GM12891 (cell line): ENCODE measurements at regions not wholly inside any gene's neighbourhood (a gene's known extent, or its start where the extent isn't known, plus 50 kb on each side); places are given as distances from the start of the nearest gene placed in this dataset.

Experiments used
- DNase-seq: peaks from one replicate; pipeline ENCODE4 v3.0.0; 2011; ENCODE audit warnings: low spot score; ENCODE audit not compliant: insufficient read length
- FAIRE-seq: peaks from 2 replicates; lab custom pipeline; 2011; peaks lifted over from hg19 to GRCh38; lab: Jason Lieb, UNC
- PAX5 ChIP-seq: IDR thresholded peaks from 2 replicates; pipeline ENCODE4 v1.6.1; 2011; ENCODE audit warnings: low read length, moderate library complexity, mild to moderate bottlenecking; ENCODE audit not compliant: insufficient read depth, severe bottlenecking
- POLR2A ChIP-seq: IDR thresholded peaks from 2 replicates; pipeline ENCODE4 v1.6.1; 2011; ENCODE audit warnings: low read depth, low read length, control low read depth
- POLR2AphosphoS5 ChIP-seq: IDR thresholded peaks from 2 replicates; pipeline ENCODE4 v1.6.1; 2011; ENCODE audit warnings: low read depth, low read length, control low read depth
- POU2F2 ChIP-seq: IDR thresholded peaks from 2 replicates; pipeline ENCODE4 v1.6.1; 2011; ENCODE audit warnings: low read depth, mild to moderate bottlenecking, control low read depth, low read length, moderate library complexity
- SPI1 ChIP-seq: IDR thresholded peaks from 2 replicates; pipeline ENCODE4 v1.6.1; 2011; ENCODE audit warnings: low read depth, low read length, control low read depth
- TAF1 ChIP-seq: IDR thresholded peaks from 2 replicates; pipeline ENCODE4 v1.6.1; 2011; ENCODE audit warnings: low read depth, low read length, control low read depth

DNA sequence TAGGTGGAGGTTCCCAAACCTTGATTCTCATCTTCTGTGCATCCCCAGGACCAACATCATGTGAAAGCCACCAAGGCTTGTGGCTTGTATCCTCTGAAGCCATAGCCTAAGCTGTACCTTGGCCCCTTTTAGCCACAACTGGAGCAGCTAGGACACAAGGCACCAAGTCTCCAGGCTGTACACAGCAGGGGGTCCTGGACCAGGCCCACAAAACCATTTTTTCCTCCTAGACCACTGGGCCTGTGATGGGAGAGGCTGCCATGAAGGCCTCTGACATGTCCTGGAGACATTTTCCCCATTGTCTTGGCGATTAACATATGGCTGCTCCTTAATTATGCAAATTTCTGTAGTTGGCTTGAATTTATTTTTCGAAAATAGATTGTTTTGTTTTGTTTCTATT lies 114.8 kb upstream of the LAMA2 start:
- no peak for TF ChIP-seq POU2F2
- no peak for TF ChIP-seq PAX5
- TF ChIP-seq POLR2A = no peak
- no peak for TF ChIP-seq POLR2AphosphoS5
- no peak for TF ChIP-seq TAF1
- TF ChIP-seq SPI1 = no peak
- FAIRE-seq (no peak), DNase-seq (no peak)

DNA sequence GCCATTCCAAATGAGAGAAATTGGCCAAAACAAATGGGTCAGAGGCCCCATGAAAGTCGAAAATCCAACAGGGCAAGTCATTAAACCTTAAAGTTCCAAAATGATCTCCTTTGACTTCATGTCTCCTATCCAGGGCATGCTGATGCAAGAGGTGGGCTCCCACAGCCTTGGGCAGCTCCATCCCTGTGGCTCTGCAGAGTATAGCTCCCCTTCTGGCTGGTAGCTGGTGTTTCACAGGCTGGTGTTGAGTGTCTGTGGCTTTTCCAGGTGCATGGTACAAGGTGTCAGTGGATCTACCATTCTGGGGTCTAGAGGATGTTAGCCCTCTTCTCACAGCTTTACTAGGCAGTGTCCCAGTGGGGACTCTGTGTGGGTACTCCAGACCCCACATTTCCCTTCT lies 115.2 kb upstream of the LAMA2 start:
- TF ChIP-seq POLR2AphosphoS5 = no peak
- no peak for DNase-seq
- FAIRE-seq = no peak

DNA sequence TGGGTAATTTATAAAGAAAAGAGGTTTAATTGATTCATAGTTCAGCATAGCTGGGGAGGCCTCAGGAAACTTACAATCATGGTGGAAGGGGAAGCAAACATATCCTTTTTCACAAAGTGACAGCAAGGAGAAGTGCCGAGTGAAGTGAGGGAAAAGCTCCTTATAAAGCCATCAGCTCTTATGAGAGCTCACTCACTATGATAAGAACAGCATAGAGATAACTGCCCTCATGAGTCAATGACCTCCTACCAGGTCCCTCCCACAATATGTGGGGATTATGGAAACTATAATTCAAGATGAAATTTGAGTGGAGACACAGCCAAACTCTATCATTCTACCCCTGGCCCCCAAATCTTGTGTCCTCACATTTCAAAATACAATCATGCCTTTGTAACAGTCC lies 115.8 kb upstream of the LAMA2 start:
- TF ChIP-seq TAF1 = no peak
- no peak for TF ChIP-seq PAX5
- TF ChIP-seq POLR2A = no peak
- no peak for TF ChIP-seq POLR2AphosphoS5
- TF ChIP-seq SPI1 = no peak
- TF ChIP-seq POU2F2 = no peak
- DNase-seq (no peak), FAIRE-seq (no peak)

DNA sequence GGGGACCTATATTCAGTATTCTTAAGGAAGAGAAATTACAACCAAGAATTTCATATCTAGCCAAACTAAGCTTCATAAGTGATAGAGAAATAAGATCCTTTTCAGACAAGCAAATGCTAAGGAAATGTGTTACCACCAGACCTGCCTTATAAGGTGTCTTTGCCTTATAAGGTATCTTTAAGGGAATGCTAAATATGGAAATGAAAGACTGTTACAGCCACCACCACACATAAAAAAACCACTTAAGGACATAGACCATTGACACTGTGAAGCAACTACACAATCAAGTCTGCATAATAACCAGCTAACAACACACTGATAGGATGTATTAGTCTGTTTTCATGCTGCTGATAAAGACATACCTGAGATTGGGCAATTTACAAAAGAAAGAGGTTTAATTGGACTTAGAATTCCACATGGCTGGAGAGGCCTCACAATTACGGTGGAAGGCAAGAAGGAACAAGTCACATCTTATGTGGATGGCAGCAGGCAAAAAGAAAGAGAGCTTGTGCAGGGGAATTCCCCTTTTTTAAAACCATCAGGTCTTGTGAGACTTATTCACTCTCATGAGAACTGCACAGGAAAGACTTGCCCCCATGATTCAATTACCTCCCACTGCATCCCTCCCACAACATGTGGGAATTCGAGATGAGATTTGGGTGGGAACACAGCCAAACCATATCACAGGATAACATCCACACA lies 119.2 kb upstream of the LAMA2 start:
- DNase-seq (no peak), FAIRE-seq (peak; percentile 69)
- no peak for TF ChIP-seq TAF1
- no peak for TF ChIP-seq POLR2AphosphoS5
- no peak for TF ChIP-seq PAX5
- no peak for TF ChIP-seq SPI1
- no peak for TF ChIP-seq POU2F2
- no peak for TF ChIP-seq POLR2A

DNA sequence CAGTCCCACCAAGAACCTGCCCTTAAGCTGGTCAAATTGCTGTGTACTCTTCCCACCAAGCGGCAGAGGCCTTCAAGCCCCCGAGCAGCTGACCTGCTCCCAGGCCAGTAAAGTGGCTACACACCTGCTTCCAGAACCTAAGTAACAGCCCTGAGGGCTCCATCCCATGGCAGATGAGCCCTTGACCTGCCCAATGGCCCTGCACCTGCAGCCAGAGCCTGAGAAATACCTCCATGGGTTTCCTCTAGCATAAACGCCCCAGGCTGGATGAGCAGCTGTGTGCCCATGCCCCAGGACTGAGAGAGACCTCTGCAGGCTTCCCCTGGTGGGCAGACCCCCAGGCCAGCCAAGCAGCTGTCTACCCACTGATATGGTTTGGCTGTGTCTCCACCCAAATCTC lies 123.0 kb upstream of the LAMA2 start:
- no peak for FAIRE-seq
- no peak for DNase-seq
- no peak for TF ChIP-seq PAX5

DNA sequence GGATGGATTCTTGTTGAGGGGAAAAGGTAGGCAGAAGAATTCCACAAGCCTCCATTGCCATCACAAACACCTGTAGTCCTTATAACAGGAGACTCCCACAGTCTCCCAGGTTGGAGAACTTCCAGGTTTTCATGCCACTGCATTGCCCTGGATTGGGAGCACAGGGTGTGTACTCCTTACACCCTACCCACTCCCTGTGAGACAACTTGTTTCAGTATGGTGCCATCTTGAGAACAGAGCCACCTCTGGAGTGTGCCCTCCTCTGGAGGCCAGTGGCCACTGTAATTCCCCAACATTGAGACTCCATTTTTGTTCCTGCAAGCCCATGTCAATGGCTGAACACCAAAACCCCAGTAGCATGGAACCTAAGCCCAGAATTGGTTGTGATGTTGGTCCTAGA lies 123.5 kb upstream of the LAMA2 start:
- TF ChIP-seq POLR2AphosphoS5 (no peak), PAX5 (no peak), SPI1 (no peak), POLR2A (no peak), POU2F2 (no peak), TAF1 (no peak)
- no peak for FAIRE-seq
- no peak for DNase-seq

DNA sequence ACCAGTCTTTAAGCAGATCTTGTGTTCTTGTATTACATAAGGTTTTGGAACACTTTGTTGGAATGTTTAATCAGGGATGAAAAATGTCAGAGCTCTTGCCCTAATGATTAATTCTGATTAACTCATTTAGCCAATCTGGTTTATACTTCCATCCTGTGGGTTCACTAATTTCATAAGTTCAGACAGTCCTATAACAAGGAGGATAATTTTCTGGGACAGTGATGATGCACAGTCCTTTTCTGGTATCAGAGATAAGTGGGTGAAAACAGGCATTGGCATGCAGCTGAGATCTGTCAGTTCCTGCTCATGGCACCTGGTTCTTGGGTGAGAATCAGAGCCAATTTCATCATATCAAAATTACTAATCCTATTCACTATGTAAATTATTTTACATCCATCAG lies 125.0 kb upstream of the LAMA2 start:
- no peak for TF ChIP-seq PAX5
- TF ChIP-seq SPI1 = no peak
- TF ChIP-seq TAF1 = no peak
- TF ChIP-seq POLR2A = no peak
- DNase-seq (no peak), FAIRE-seq (no peak)

DNA sequence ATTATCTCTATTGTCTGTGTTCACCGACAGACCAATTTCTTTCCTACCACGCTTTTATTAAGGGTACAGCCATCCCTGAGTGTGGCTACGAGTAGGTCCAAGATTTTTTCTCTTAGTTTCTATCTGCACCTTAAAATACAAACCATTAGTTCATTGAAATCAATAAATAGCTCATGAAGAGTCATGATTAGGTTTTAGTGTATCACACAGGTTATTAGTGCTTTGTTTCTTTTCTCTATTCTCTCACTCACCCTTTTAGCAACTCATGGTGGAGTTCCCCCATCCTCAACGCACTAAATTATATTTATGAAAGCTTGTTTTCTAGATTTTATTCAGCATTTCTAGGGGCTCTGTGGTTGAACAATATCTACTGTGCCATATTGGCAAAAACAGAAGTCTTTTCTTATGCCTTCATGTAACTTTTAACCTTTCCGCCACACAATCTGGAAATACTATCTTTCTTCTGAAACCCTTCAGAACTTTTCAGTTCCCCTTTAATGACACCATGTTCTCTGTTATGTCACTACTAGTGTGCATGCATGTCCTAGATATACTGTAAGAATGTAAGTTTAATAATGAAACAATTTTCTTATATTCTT lies 128.2 kb upstream of the LAMA2 start:
- peak; percentile 23 for FAIRE-seq

DNA sequence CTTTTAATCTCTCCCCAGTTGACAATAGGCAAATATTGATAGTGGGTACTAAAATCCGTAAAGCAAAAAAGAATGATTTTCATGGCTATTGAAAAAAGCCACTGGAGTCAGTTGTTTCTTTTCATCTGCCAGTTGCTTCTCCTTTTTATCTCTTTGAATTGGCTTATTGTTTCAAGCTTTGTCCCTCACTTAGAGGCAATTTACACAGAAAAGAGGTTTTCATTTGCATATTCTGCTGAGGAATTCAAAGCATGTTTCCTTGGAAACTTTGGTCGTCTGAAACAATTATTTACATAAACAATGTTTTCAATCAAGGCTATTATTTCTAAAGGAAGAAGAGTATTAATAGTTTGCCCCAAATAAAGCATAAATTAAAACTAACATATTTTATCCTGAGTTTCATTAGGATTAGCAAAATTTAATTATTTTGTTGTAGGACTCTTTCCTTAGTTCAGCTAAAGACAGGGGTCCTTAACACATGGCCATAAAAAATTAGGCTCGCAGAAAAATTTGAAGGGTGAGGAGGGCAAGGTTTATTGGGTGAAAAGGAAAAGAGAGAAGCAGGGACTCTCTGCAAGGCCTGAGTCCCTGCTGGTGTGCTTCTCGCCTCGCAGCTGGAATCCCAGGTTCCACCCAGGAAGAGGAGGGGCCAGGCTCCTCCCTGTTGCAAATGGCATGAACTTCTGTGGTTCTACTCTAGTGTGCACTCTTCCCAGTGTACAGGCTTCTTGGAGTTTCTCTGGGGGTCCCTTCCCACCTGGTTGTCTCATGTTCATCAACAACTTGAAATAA lies 138.8 kb upstream of the LAMA2 start:
- FAIRE-seq (no peak), DNase-seq (no peak)

More for the DNA sequence above, 128.2 kb upstream of the LAMA2 start:
- peak; percentile 4 for DNase-seq
- TF ChIP-seq POU2F2 = no peak
- peak; percentile 96 for TF ChIP-seq SPI1

DNA sequence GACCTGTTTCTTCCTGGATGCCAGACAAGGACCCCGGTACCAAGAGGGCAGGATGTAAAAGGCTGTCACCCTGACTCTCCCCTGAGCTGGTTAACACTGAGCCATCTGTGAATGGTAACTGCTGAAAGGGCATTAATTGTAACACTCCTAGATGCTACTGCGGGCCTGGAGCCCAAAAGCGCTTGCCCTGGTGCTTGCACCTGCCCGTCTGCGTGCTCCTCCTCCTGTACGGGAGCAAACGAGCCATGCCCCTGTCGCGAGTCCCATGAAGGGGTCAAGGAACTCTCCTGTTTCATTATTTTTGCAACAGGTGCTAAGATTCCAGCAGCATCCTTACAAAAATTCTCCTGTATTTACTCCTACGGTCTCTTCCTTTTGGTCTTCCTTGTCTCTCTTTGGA lies 140.0 kb upstream of the LAMA2 start:
- no peak for FAIRE-seq
- TF ChIP-seq TAF1 (no peak), POU2F2 (no peak), POLR2AphosphoS5 (no peak), SPI1 (no peak), PAX5 (no peak), POLR2A (no peak)
- no peak for DNase-seq

More for the DNA sequence above, 138.8 kb upstream of the LAMA2 start:
- TF ChIP-seq PAX5 (no peak), POLR2AphosphoS5 (no peak), POU2F2 (no peak), TAF1 (no peak), SPI1 (no peak)
